SH-SY5Y (cell line): ENCODE measurements at regions not wholly inside any gene's neighbourhood (a gene's known extent, or its start where the extent isn't known, plus 50 kb on each side); places are given as distances from the start of the nearest gene placed in this dataset.

ENCODE experiments used
- GATA2 ChIP-seq: IDR thresholded peaks from 2 replicates; pipeline ENCODE4 v1.6.1; 2011; ENCODE audit warnings: mild to moderate bottlenecking, low read depth, low read length
- GATA3 ChIP-seq: IDR thresholded peaks from 2 replicates; pipeline ENCODE4 v1.6.1; 2011; ENCODE audit warnings: low read depth, mild to moderate bottlenecking, low read length, moderate library complexity

GRCh38 chr10:70960783-70961570 lies 72.6 kb upstream of the PCBD1 start:
- TF ChIP-seq GATA3 (no peak), GATA2 (no peak)
